ENCODE measurements at regions not wholly inside any gene's neighbourhood (a gene's known extent, or its start where the extent isn't known, plus 50 kb on each side); places are given as distances from the start of the nearest gene placed in this dataset.

- H3K4me3 ChIP-seq (ENCODE audit: low read depth, low read length), result no peak overlapping the region
- no peaks in the 10 kb centered on the region for H3K9me3 ChIP-seq (ENCODE audit: control insufficient read depth, insufficient read depth, low read depth, low read length)
- no peak overlapping the region for H3K27ac ChIP-seq (ENCODE audit: low read depth, low read length)
- H3K36me3 ChIP-seq (ENCODE audit: control insufficient read depth, insufficient read depth, low read length), result no peaks in the 10 kb centered on the region
- no peaks in the 10 kb centered on the region for H3K27me3 ChIP-seq (ENCODE audit: control insufficient read depth, insufficient read depth, low read length)
- H3K9ac ChIP-seq (ENCODE audit: low read length), result no peak overlapping the region
- no peaks in the 10 kb centered on the region for H3K4me1 ChIP-seq (ENCODE audit: control insufficient read depth, insufficient read depth, low read length)
Measured at GRCh38 chr13:33590936-33591335, 227.0 kb upstream of the RFC3 start.

GRCh38 chr13:33606692-33607091 lies 211.3 kb upstream of the RFC3 start:
- Histone ChIP-seq H3K9me3 (ENCODE audit: control insufficient read depth, insufficient read depth, low read depth, low read length) (peaks cover 4% of the 10 kb centered on the region; the same call in 1 of the 2 replicates), H3K27ac (ENCODE audit: low read depth, low read length) (no peak overlapping the region), H3K27me3 (ENCODE audit: control insufficient read depth, insufficient read depth, low read length) (no peaks in the 10 kb centered on the region), H3K9ac (ENCODE audit: low read length) (no peak overlapping the region), H3K36me3 (ENCODE audit: control insufficient read depth, insufficient read depth, low read length) (no peaks in the 10 kb centered on the region), H3K4me1 (ENCODE audit: control insufficient read depth, insufficient read depth, low read length) (peaks cover 11% of the 10 kb centered on the region; the same call in 1 of the 2 replicates), H3K4me3 (ENCODE audit: low read depth, low read length) (no peak overlapping the region)

- Histone ChIP-seq H3K36me3 (ENCODE audit: control insufficient read depth, insufficient read depth, low read length) (no peaks in the 10 kb centered on the region), H3K9ac (ENCODE audit: low read length) (no peak overlapping the region), H3K4me1 (ENCODE audit: control insufficient read depth, insufficient read depth, low read length) (peaks cover 27% of the 10 kb centered on the region), H3K4me3 (ENCODE audit: low read depth, low read length) (no peak overlapping the region), H3K27ac (ENCODE audit: low read depth, low read length) (no peak overlapping the region), H3K9me3 (ENCODE audit: control insufficient read depth, insufficient read depth, low read depth, low read length) (no peaks in the 10 kb centered on the region; the same call in 1 of the 2 replicates), H3K27me3 (ENCODE audit: control insufficient read depth, insufficient read depth, low read length) (no peaks in the 10 kb centered on the region)
Measured at GRCh38 chr13:33610438-33611120, 207.4 kb upstream of the RFC3 start.

- Histone ChIP-seq H3K9me3 (ENCODE audit: control insufficient read depth, insufficient read depth, low read depth, low read length) (no peaks in the 10 kb centered on the region), H3K27me3 (ENCODE audit: control insufficient read depth, insufficient read depth, low read length) (no peaks in the 10 kb centered on the region), H3K4me1 (ENCODE audit: control insufficient read depth, insufficient read depth, low read length) (peaks cover 27% of the 10 kb centered on the region)
Measured at GRCh38 chr13:33611121-33611805, 206.7 kb upstream of the RFC3 start.

GRCh38 chr13:33612641-33613638 lies 205.0 kb upstream of the RFC3 start:
- no peaks in the 10 kb centered on the region for H3K9me3 ChIP-seq (ENCODE audit: control insufficient read depth, insufficient read depth, low read depth, low read length)

More at GRCh38 chr13:33611121-33611805, 206.7 kb upstream of the RFC3 start:
- H3K36me3 ChIP-seq (ENCODE audit: control insufficient read depth, insufficient read depth, low read length), result no peaks in the 10 kb centered on the region
- H3K27ac ChIP-seq (ENCODE audit: low read depth, low read length), result no peak overlapping the region
- H3K9ac ChIP-seq (ENCODE audit: low read length), result no peak overlapping the region
- no peak overlapping the region for H3K4me3 ChIP-seq (ENCODE audit: low read depth, low read length)

GRCh38 chr13:33615436-33615835 lies 202.5 kb upstream of the RFC3 start:
- no peak overlapping the region for H3K27ac ChIP-seq (ENCODE audit: low read depth, low read length)
- no peaks in the 10 kb centered on the region for H3K27me3 ChIP-seq (ENCODE audit: control insufficient read depth, insufficient read depth, low read length)
- H3K4me1 ChIP-seq (ENCODE audit: control insufficient read depth, insufficient read depth, low read length), result peaks cover 26% of the 10 kb centered on the region
- H3K36me3 ChIP-seq (ENCODE audit: control insufficient read depth, insufficient read depth, low read length), result no peaks in the 10 kb centered on the region
- H3K4me3 ChIP-seq (ENCODE audit: low read depth, low read length), result no peak overlapping the region
- no peaks in the 10 kb centered on the region for H3K9me3 ChIP-seq (ENCODE audit: control insufficient read depth, insufficient read depth, low read depth, low read length)
- H3K9ac ChIP-seq (ENCODE audit: low read length), result no peak overlapping the region

More at GRCh38 chr13:33612641-33613638, 205.0 kb upstream of the RFC3 start:
- no peak overlapping the region for H3K27ac ChIP-seq (ENCODE audit: low read depth, low read length)
- H3K4me3 ChIP-seq (ENCODE audit: low read depth, low read length), result no peak overlapping the region
- H3K36me3 ChIP-seq (ENCODE audit: control insufficient read depth, insufficient read depth, low read length), result no peaks in the 10 kb centered on the region
- peaks cover 27% of the 10 kb centered on the region for H3K4me1 ChIP-seq (ENCODE audit: control insufficient read depth, insufficient read depth, low read length)
- no peak overlapping the region for H3K9ac ChIP-seq (ENCODE audit: low read length)
- no peaks in the 10 kb centered on the region for H3K27me3 ChIP-seq (ENCODE audit: control insufficient read depth, insufficient read depth, low read length)

- H3K27me3 ChIP-seq (ENCODE audit: control insufficient read depth, insufficient read depth, low read length), result no peaks in the 10 kb centered on the region
- no peaks in the 10 kb centered on the region for H3K9me3 ChIP-seq (ENCODE audit: control insufficient read depth, insufficient read depth, low read depth, low read length)
- H3K36me3 ChIP-seq (ENCODE audit: control insufficient read depth, insufficient read depth, low read length), result no peaks in the 10 kb centered on the region
- no peak overlapping the region for H3K4me3 ChIP-seq (ENCODE audit: low read depth, low read length)
- H3K27ac ChIP-seq (ENCODE audit: low read depth, low read length), result no peak overlapping the region
- H3K9ac ChIP-seq (ENCODE audit: low read length), result no peak overlapping the region
- H3K4me1 ChIP-seq (ENCODE audit: control insufficient read depth, insufficient read depth, low read length), result peaks cover 19% of the 10 kb centered on the region
Measured at GRCh38 chr13:33616130-33616529, 201.8 kb upstream of the RFC3 start.

- Histone ChIP-seq H3K9ac (ENCODE audit: low read length) (no peak overlapping the region), H3K27me3 (ENCODE audit: control insufficient read depth, insufficient read depth, low read length) (no peaks in the 10 kb centered on the region), H3K4me3 (ENCODE audit: low read depth, low read length) (no peak overlapping the region), H3K4me1 (ENCODE audit: control insufficient read depth, insufficient read depth, low read length) (peaks cover 16% of the 10 kb centered on the region), H3K27ac (ENCODE audit: low read depth, low read length) (no peak overlapping the region), H3K9me3 (ENCODE audit: control insufficient read depth, insufficient read depth, low read depth, low read length) (no peaks in the 10 kb centered on the region), H3K36me3 (ENCODE audit: control insufficient read depth, insufficient read depth, low read length) (no peaks in the 10 kb centered on the region)
Measured at GRCh38 chr13:33617055-33617454, 200.9 kb upstream of the RFC3 start.

- no peaks in the 10 kb centered on the region for H3K27me3 ChIP-seq (ENCODE audit: control insufficient read depth, insufficient read depth, low read length)
- H3K27ac ChIP-seq (ENCODE audit: low read depth, low read length), result no peak overlapping the region
- H3K9me3 ChIP-seq (ENCODE audit: control insufficient read depth, insufficient read depth, low read depth, low read length), result no peaks in the 10 kb centered on the region
- H3K4me3 ChIP-seq (ENCODE audit: low read depth, low read length), result no peak overlapping the region
- no peaks in the 10 kb centered on the region for H3K4me1 ChIP-seq (ENCODE audit: control insufficient read depth, insufficient read depth, low read length)
- H3K36me3 ChIP-seq (ENCODE audit: control insufficient read depth, insufficient read depth, low read length), result no peaks in the 10 kb centered on the region
- H3K9ac ChIP-seq (ENCODE audit: low read length), result no peak overlapping the region
Measured at GRCh38 chr13:33624253-33624652, 193.7 kb upstream of the RFC3 start.

GRCh38 chr13:33624740-33625139 lies 193.2 kb upstream of the RFC3 start:
- Histone ChIP-seq H3K27me3 (ENCODE audit: control insufficient read depth, insufficient read depth, low read length) (no peaks in the 10 kb centered on the region), H3K4me3 (ENCODE audit: low read depth, low read length) (no peak overlapping the region), H3K27ac (ENCODE audit: low read depth, low read length) (no peak overlapping the region), H3K9me3 (ENCODE audit: control insufficient read depth, insufficient read depth, low read depth, low read length) (no peaks in the 10 kb centered on the region), H3K9ac (ENCODE audit: low read length) (no peak overlapping the region), H3K4me1 (ENCODE audit: control insufficient read depth, insufficient read depth, low read length) (no peaks in the 10 kb centered on the region), H3K36me3 (ENCODE audit: control insufficient read depth, insufficient read depth, low read length) (no peaks in the 10 kb centered on the region)
